ENCODE measurements at regions not wholly inside any gene's neighbourhood (a gene's known extent, or its start where the extent isn't known, plus 50 kb on each side); places are given as distances from the start of the nearest gene placed in this dataset.
"Not testable (repeated sequence)": the region's sequence is repeated elsewhere in the genome, so short reads cannot be mapped to it uniquely, and the experiment has no call there.

- Histone ChIP-seq H3K27me3 (replicated peaks; ENCODE audit: control insufficient read depth, insufficient read depth, low read length) (peaks cover 38% of the 10 kb centered on the region), H3K9ac (ENCODE audit: low read length) (no peak overlapping the region), H3K4me1 (ENCODE audit: control insufficient read depth, insufficient read depth, low read length) (peaks cover 2% of the 10 kb centered on the region), H3K4me3 (ENCODE audit: low read length) (no peak overlapping the region), H3K9me3 (ENCODE audit: control insufficient read depth, low read length) (no peaks in the 10 kb centered on the region), H3K36me3 (ENCODE audit: control insufficient read depth, insufficient read depth, low read length, severe bottlenecking) (no peaks in the 10 kb centered on the region)
- no peak for DNase-seq (ENCODE audit: low read depth)
Observed at GRCh38 chr6:43890197-43891062, 120.4 kb downstream of the VEGFA start.

- Histone ChIP-seq H3K9me3 (ENCODE audit: control insufficient read depth, low read length) (no peaks in the 10 kb centered on the region), H3K36me3 (ENCODE audit: control insufficient read depth, insufficient read depth, low read length, severe bottlenecking) (no peaks in the 10 kb centered on the region), H3K27me3 (replicated peaks; ENCODE audit: control insufficient read depth, insufficient read depth, low read length) (peaks cover 31% of the 10 kb centered on the region), H3K4me1 (ENCODE audit: control insufficient read depth, insufficient read depth, low read length) (no peaks in the 10 kb centered on the region), H3K9ac (ENCODE audit: low read length) (no peak overlapping the region), H3K4me3 (ENCODE audit: low read length) (no peak overlapping the region)
- no peak for DNase-seq (ENCODE audit: low read depth)
Observed at GRCh38 chr6:43887906-43888683, 118.1 kb downstream of the VEGFA start.

DNA sequence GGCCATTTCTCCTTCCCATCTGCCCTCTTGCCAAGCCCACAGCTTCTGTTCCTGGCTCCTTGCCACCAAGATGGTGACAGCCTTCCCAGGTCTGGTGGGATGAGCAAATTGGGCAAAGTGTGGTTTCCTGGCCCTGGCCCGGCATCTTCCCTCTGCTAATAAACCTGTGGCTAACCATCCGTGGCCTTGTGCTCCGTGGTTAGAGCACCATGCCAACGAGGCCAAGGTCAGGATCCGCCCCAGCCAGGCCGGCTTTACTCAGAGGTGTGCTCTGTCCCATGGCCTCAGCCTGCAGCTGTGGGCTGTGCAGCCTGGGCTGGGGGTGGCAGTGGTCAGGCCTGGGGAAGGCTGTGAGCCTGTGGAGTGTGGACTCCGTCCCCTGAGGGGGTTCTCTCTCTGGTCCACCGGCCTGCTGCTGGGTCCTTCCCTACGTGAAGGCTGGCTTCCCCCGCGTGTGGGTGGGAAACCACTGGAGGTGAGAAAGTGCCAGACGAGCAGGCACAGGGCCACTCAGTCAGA is 117.4 kb downstream of the VEGFA start:
- H3K9me3 ChIP-seq (ENCODE audit: control insufficient read depth, low read length), result no peaks in the 10 kb centered on the region
- H3K9ac ChIP-seq (ENCODE audit: low read length), result no peak overlapping the region
- H3K27me3 ChIP-seq (replicated peaks; ENCODE audit: control insufficient read depth, insufficient read depth, low read length), result peaks cover 30% of the 10 kb centered on the region
- H3K4me1 ChIP-seq (ENCODE audit: control insufficient read depth, insufficient read depth, low read length), result no peaks in the 10 kb centered on the region
- H3K36me3 ChIP-seq (ENCODE audit: control insufficient read depth, insufficient read depth, low read length, severe bottlenecking), result no peaks in the 10 kb centered on the region
- DNase-seq (ENCODE audit: low read depth), result no peak
- H3K4me3 ChIP-seq (ENCODE audit: low read length), result no peak overlapping the region

DNA sequence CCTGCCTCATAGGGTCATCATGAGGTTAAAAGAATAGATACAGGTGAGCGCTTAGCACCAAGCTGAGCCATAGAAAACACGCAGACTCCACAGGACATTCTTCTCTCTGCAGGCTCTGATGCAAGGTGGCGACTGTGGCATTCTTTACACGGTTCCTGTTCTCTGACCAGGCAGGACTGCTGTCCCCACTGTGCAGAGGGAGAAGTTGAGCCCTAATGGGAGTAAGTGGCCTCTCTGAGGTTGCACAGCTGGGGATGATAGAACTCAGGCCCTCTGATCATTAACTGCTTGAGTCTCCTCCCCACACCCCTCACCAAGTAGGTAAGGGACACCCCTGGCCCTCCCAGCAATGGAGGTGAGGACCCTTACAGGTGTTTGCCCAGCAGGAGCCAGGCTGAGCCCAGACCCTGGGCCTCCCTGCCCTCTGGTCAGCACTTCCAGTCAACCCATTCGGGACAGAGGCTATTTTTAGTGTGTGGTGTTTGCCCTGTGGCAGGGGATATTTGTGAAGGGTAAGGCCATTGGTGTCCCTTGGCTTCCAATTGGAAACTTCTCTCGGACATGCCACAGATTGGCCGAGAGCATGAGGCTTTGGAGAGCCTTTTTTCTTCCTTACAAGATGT is 116.8 kb downstream of the VEGFA start:
- Histone ChIP-seq H3K36me3 (ENCODE audit: control insufficient read depth, insufficient read depth, low read length, severe bottlenecking) (no peaks in the 10 kb centered on the region), H3K27me3 (replicated peaks; ENCODE audit: control insufficient read depth, insufficient read depth, low read length) (peaks cover 27% of the 10 kb centered on the region), H3K4me1 (ENCODE audit: control insufficient read depth, insufficient read depth, low read length) (no peaks in the 10 kb centered on the region), H3K9me3 (ENCODE audit: control insufficient read depth, low read length) (no peaks in the 10 kb centered on the region), H3K4me3 (ENCODE audit: low read length) (no peak overlapping the region), H3K9ac (ENCODE audit: low read length) (no peak overlapping the region)
- no peak for DNase-seq (ENCODE audit: low read depth)

GRCh38 chr6:43886067-43886461 is 116.1 kb downstream of the VEGFA start:
- Histone ChIP-seq H3K9ac (ENCODE audit: low read length) (no peak overlapping the region), H3K36me3 (ENCODE audit: control insufficient read depth, insufficient read depth, low read length, severe bottlenecking) (no peaks in the 10 kb centered on the region), H3K9me3 (ENCODE audit: control insufficient read depth, low read length) (no peaks in the 10 kb centered on the region), H3K27me3 (replicated peaks; ENCODE audit: control insufficient read depth, insufficient read depth, low read length) (peaks cover 27% of the 10 kb centered on the region), H3K4me1 (ENCODE audit: control insufficient read depth, insufficient read depth, low read length) (no peaks in the 10 kb centered on the region), H3K4me3 (ENCODE audit: low read length) (no peak overlapping the region)
- DNase-seq (ENCODE audit: low read depth), result no peak

GRCh38 chr6:43885399-43886066 is 115.5 kb downstream of the VEGFA start:
- Histone ChIP-seq H3K4me1 (ENCODE audit: control insufficient read depth, insufficient read depth, low read length) (no peaks in the 10 kb centered on the region), H3K9me3 (ENCODE audit: control insufficient read depth, low read length) (no peaks in the 10 kb centered on the region), H3K9ac (ENCODE audit: low read length) (no peak overlapping the region), H3K4me3 (ENCODE audit: low read length) (no peak overlapping the region), H3K27me3 (replicated peaks; ENCODE audit: control insufficient read depth, insufficient read depth, low read length) (peaks cover 27% of the 10 kb centered on the region), H3K36me3 (ENCODE audit: control insufficient read depth, insufficient read depth, low read length, severe bottlenecking) (no peaks in the 10 kb centered on the region)
- DNase-seq (ENCODE audit: low read depth), result no peak

DNA sequence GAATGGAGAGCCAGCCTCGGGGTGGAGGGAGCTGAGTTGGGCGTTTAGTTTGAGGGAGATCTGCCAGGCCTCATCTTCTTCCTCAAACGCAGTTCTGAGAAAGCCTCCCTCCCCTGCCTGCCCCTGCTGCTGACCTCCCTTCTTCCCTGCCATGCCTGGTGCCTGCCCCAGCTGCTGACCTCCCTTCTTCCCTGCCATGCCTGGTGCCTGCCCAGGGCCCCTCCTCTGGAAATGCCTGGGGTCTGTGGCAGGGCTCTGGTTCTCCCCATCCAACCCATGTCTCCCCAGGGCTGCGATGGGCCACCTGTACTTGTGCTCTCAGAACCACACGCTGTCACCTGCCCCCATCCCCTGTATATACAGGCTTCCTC is 114.6 kb downstream of the VEGFA start:
- Histone ChIP-seq H3K36me3 (ENCODE audit: control insufficient read depth, insufficient read depth, low read length, severe bottlenecking) (no peaks in the 10 kb centered on the region), H3K4me1 (ENCODE audit: control insufficient read depth, insufficient read depth, low read length) (no peaks in the 10 kb centered on the region), H3K27me3 (replicated peaks; ENCODE audit: control insufficient read depth, insufficient read depth, low read length) (peaks cover 27% of the 10 kb centered on the region), H3K9ac (ENCODE audit: low read length) (no peak overlapping the region), H3K4me3 (ENCODE audit: low read length) (no peak overlapping the region), H3K9me3 (ENCODE audit: control insufficient read depth, low read length) (no peaks in the 10 kb centered on the region)
- no peak for DNase-seq (ENCODE audit: low read depth)

DNA sequence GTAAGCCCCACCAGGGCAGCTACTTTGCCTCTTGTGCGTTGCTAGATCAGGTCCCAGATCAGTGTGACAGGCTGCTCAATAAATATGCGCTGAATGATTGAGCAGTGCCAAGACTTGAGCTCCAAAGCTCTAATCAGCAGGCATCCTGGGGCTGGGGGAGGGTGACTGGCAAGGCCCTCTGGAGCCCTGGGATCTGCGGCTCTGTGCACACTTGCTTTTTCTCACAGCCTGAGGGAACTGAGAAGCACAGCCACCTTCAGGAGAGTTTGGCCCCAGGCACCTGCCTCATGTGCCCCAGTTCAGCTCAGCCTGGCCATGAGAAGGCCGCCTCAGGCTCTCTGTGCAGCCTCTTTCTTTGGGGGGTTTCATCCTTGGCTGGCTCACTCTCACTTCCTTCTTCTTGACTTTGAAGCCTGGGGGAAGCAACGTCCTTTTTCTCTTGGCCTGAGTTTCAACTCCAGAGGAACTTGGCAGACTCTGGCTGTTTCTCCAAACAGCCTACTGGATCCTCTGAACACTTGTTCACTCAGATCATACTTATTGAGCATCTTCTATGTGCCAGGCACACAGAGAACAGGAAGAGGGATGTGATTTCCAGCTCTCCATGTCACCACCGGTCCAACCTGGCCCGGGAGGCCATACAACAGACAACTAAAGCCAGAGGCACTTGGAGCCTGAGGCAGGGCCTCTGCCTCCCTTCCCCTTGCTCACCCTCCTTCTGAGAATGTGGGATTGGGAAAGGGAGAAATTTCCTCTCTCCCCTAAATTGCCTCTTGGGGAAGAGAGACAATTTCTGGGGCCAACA is 114.0 kb downstream of the VEGFA start:
- no peak for DNase-seq (ENCODE audit: low read depth)
- Histone ChIP-seq H3K27me3 (replicated peaks; ENCODE audit: control insufficient read depth, insufficient read depth, low read length) (peaks cover 27% of the 10 kb centered on the region), H3K4me1 (ENCODE audit: control insufficient read depth, insufficient read depth, low read length) (no peaks in the 10 kb centered on the region), H3K9ac (ENCODE audit: low read length) (no peak overlapping the region), H3K9me3 (ENCODE audit: control insufficient read depth, low read length) (no peaks in the 10 kb centered on the region), H3K36me3 (ENCODE audit: control insufficient read depth, insufficient read depth, low read length, severe bottlenecking) (no peaks in the 10 kb centered on the region), H3K4me3 (ENCODE audit: low read length) (no peak overlapping the region)

DNA sequence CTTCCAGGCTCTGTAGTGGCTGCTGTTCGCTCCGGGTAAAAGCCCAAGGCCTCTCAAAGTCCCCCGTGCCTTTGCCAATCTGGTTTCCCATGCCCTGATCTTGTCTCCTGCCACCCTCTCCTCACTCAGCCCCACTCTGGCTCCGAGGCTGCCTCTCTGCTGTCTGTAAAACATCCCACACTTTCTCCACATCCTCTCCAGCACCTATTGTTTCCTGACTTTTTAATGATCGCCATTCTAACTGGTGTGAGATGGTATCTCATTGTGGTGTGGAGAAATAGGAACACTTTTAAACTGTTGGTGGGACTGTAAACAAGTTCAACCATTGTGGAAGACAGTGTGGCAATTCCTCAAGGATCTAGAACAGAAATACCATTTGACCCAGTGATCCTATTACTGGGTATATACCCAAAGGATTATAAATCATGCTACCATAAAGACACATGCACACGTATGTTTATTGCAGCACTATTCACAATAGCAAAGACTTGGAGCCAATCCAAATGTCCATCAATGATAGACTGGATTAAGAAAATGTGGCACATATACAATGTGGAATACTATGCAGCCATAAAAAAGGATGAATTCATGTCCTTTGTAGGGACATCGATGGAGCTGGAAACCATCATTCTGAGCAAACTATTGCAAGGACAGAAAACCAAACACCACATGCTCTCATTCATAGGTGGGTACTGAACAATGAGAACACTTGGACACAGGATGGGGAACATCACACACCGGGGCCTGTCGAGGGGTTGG is 112.9 kb downstream of the VEGFA start:
- H3K9ac ChIP-seq (ENCODE audit: low read length); H3K36me3 ChIP-seq (ENCODE audit: control insufficient read depth, insufficient read depth, low read length, severe bottlenecking); H3K4me3 ChIP-seq (ENCODE audit: low read length); H3K4me1 ChIP-seq (ENCODE audit: control insufficient read depth, insufficient read depth, low read length); H3K9me3 ChIP-seq (ENCODE audit: control insufficient read depth, low read length); DNase-seq (ENCODE audit: low read depth): not testable (repeated sequence)
- H3K27me3 ChIP-seq (replicated peaks; ENCODE audit: control insufficient read depth, insufficient read depth, low read length), result peaks cover 16% of the 10 kb centered on the region
